ENCODE measurements at regions not wholly inside any gene's neighbourhood (a gene's known extent, or its start where the extent isn't known, plus 50 kb on each side); places are given as distances from the start of the nearest gene placed in this dataset.

- TF ChIP-seq, protein P1, sequence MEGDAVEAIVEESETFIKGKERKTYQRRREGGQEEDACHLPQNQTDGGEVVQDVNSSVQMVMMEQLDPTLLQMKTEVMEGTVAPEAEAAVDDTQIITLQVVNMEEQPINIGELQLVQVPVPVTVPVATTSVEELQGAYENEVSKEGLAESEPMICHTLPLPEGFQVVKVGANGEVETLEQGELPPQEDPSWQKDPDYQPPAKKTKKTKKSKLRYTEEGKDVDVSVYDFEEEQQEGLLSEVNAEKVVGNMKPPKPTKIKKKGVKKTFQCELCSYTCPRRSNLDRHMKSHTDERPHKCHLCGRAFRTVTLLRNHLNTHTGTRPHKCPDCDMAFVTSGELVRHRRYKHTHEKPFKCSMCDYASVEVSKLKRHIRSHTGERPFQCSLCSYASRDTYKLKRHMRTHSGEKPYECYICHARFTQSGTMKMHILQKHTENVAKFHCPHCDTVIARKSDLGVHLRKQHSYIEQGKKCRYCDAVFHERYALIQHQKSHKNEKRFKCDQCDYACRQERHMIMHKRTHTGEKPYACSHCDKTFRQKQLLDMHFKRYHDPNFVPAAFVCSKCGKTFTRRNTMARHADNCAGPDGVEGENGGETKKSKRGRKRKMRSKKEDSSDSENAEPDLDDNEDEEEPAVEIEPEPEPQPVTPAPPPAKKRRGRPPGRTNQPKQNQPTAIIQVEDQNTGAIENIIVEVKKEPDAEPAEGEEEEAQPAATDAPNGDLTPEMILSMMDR (IDR thresholded peaks at IDR 0.05; ENCODE audit: insufficient read depth, missing control alignments) = no peak
- DNase-seq (ENCODE audit: insufficient read length, low spot score) = no peak
- FAIRE-seq = no peak
Measured at GRCh38 chr13:58926858-58927257, 1236.9 kb downstream of the DIAPH3 start.

GRCh38 chr13:58933475-58933874 is 1230.3 kb downstream of the DIAPH3 start:
- no peak for DNase-seq (ENCODE audit: insufficient read length, low spot score)
- TF ChIP-seq, protein P1 (IDR thresholded peaks at IDR 0.05; ENCODE audit: insufficient read depth, missing control alignments) = no peak
- FAIRE-seq = no peak

DNA sequence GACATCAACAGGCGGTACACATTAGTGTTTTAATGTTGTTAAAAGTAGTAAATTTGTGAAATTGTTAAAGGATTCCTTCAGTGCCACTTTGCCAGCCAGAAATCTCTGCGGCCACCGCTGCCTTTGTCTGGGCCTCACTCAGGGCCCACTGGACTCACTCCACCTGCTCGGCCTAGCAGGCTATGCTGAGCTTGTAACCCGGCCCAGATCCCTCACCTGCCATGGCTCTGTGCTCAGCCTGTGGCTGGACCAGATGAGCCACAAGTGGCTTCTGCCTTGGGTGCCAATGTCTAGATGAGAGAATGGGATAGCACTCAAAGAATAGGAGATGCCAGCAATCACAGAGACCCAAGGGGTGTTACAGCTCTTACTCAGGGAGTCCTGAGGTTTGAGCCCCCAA is 1228.0 kb downstream of the DIAPH3 start:
- TF ChIP-seq, protein P1 (IDR thresholded peaks at IDR 0.05; ENCODE audit: insufficient read depth, missing control alignments) = no peak
- FAIRE-seq = no peak
- DNase-seq (ENCODE audit: insufficient read length, low spot score) = no peak

GRCh38 chr13:58946274-58946673 is 1217.5 kb downstream of the DIAPH3 start:
- TF ChIP-seq, protein P1 (IDR thresholded peaks at IDR 0.05; ENCODE audit: insufficient read depth, missing control alignments) = no peak
- no peak for DNase-seq (ENCODE audit: insufficient read length, low spot score)
- no peak for FAIRE-seq

DNA sequence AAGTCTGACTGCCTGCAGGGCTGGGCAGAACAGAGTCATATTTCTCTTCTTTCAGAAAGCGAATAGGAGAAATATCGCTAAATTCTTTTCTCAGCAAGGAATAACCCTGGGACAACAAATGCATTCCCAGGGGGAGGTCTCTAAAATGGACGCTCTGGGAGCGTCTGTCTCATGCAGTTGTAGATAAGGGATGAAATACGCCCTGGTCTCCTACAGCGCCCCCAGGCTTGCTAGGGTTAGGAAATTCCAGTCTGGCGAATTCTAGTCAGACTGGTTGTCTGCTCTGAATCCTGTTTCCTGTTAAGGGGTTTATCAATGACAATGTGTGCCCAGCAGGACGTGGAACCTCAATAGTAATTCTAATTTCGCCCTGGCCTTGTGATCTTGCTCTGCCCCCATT is 1214.1 kb downstream of the DIAPH3 start:
- no peak for DNase-seq (ENCODE audit: insufficient read length, low spot score)

GRCh38 chr13:58950911-58951310 is 1212.8 kb downstream of the DIAPH3 start:
- TF ChIP-seq, protein P1 (IDR thresholded peaks at IDR 0.05; ENCODE audit: insufficient read depth, missing control alignments) = no peak
- no peak for FAIRE-seq
- DNase-seq (ENCODE audit: insufficient read length, low spot score) = no peak

More for the DNA sequence above, 1214.1 kb downstream of the DIAPH3 start:
- TF ChIP-seq, protein P1 (IDR thresholded peaks at IDR 0.05; ENCODE audit: insufficient read depth, missing control alignments) = no peak
- FAIRE-seq = no peak

GRCh38 chr13:58953638-58954037 is 1210.1 kb downstream of the DIAPH3 start:
- TF ChIP-seq, protein P1 (IDR thresholded peaks at IDR 0.05; ENCODE audit: insufficient read depth, missing control alignments) = no peak
- no peak for DNase-seq (ENCODE audit: insufficient read length, low spot score)
- no peak for FAIRE-seq
